Spleen (tissue), 11 donors: ENCODE measurements at regions not wholly inside any gene's neighbourhood (a gene's known extent, or its start where the extent isn't known, plus 50 kb on each side); places are given as distances from the start of the nearest gene placed in this dataset.
A peak's percentile ranks its signal among the peaks of the same experiment; 100 is the strongest.

ENCODE experiments used
- DNase-seq: peaks from one replicate; pipeline ENCODE4 v3.0.0-alpha.2; 2020
- H3K27ac ChIP-seq, 8 donors: fragments of 200-600 bp; sonication (generic) in 7 of 8; 1 replicate in 4 of 8; 2 replicates in 4 of 8; pipeline versions ENCODE4 v1.5.0 to v1.8.0; 2016 to 2021; ENCODE audit warnings: inconsistent platforms in 4 of 8, mild to moderate bottlenecking in 4 of 8, moderate library complexity in 1 of 8
- H3K27me3 ChIP-seq, 7 donors: fragments of 200-600 bp; sonication (generic) in 6 of 7; replicated peaks in 1 of 7; 1 replicate in 4 of 7; 2 replicates in 3 of 7; pipeline versions ENCODE4 v1.5.0 to v1.8.0; 2016 to 2021; ENCODE audit warnings: inconsistent platforms in 3 of 7, mild to moderate bottlenecking in 1 of 7
- H3K36me3 ChIP-seq, 6 donors: fragments of 200-600 bp; sonication (generic) in 5 of 6; 1 replicate in 4 of 6; 2 replicates in 2 of 6; pipeline versions ENCODE4 v1.5.0 to v1.8.0; 2016 to 2021; ENCODE audit warnings: inconsistent platforms in 2 of 6
- H3K4me1 ChIP-seq, 6 donors: fragments of 200-600 bp; sonication (generic) in 5 of 6; 1 replicate in 3 of 6; 2 replicates in 3 of 6; pipeline versions ENCODE4 v1.5.0 to v1.8.0; 2016 to 2021; ENCODE audit warnings: inconsistent platforms in 3 of 6
- H3K4me3 ChIP-seq, 8 donors: fragments of 200-600 bp; sonication (generic) in 7 of 8; 1 replicate in 4 of 8; 2 replicates in 4 of 8; pipeline versions ENCODE4 v1.5.0 to v1.8.0; 2016 to 2021; ENCODE audit warnings: inconsistent platforms in 4 of 8, mild to moderate bottlenecking in 4 of 8, moderate library complexity in 2 of 8
- H3K9me3 ChIP-seq, 8 donors: fragments of 200-600 bp; sonication (generic) in 7 of 8; 1 replicate in 4 of 8; 2 replicates in 4 of 8; pipeline versions ENCODE4 v1.5.0 to v1.8.0; 2016 to 2021; ENCODE audit warnings: inconsistent platforms in 4 of 8
- CTCF ChIP-seq, 11 experiments: fragments of 200-600 bp in 7 of 11; fragments of 450-650 bp in 4 of 11; sonication (generic) in 4 of 11; IDR thresholded peaks in 8 of 11; conservative IDR thresholded peaks in 3 of 11; 1 replicate in 7 of 11; 2 replicates in 4 of 11; pipeline versions ENCODE4 v1.4.0 to v1.8.0; 2016 to 2021; ENCODE audit warnings: antibody characterized with exemption in 11 of 11, inconsistent platforms in 4 of 11, mild to moderate bottlenecking in 1 of 11
- POLR2A ChIP-seq, 3 donors: fragments of 450-650 bp; IDR thresholded peaks; one replicate each; pipeline ENCODE4 v1.5.1; 2017; ENCODE audit warnings: antibody characterized with exemption in 3 of 3, mild to moderate bottlenecking in 1 of 3
- POLR2AphosphoS5 ChIP-seq, 3 donors: sonication (generic); formaldehyde crosslinking; IDR thresholded peaks; one replicate each; pipeline ENCODE4 v1.5.1; 2017; ENCODE audit warnings: antibody characterized with exemption in 3 of 3
- WGBS, 5 donors: extraction: QIAGEN DNeasy Blood & Tissue Kit in 3 of 5; methylation state at CpG; one replicate each; pipeline versions ENCODE4 v1.1.5 to v1.1.7; 2013 to 2018; 5-methylcytosine and 5-hydroxymethylcytosine counted together
- intact Hi-C: fragments of 100-400 bp; cut with DNase I; formaldehyde crosslinking; loops from one replicate; pipeline ENCODE4 v1.15.0; 2023; ENCODE audit warnings: low total_unique reads
- donor health status: healthy with polysubstance abuse.
- donor health status: DM: no; HTN: no; CAD: no; lungs with moderate emphysema.
- donor health status: DM: no; HTN: no; CAD: no.
- donor health status: Bipolar disorder and iron deficiency.
- donor health status: healthy.
- donor health status: DM: no; HTN: no; CAD: no.
- donor health status: DM: yes; HTN: yes; CAD: no.

GRCh38 chr6:27156874-27157458 is 90.5 kb upstream of the PRSS16 start:
- intact Hi-C loops: no loop called here
- Histone ChIP-seq H3K27me3 (no peaks in the 10 kb centered on the region), H3K4me1 (peaks cover 7 to 39% (median 14%) of the 10 kb centered on the region in 6 donors), H3K27ac (peak overlapping the region in 7 of 8 donors; percentile 51 to 72 (median 65)), H3K9me3 (no peaks in the 10 kb centered on the region), H3K4me3 (peak overlapping the region; percentile 26 to 70 (median 42)), H3K36me3 (no peaks in the 10 kb centered on the region)
- no peak for TF ChIP-seq POLR2A (IDR thresholded peaks at IDR 0.05)
- no peak for DNase-seq
- 32 to 41% (median 35%) methylated on average over 15 of the region's 15 CpGs for WGBS, 5 donors

GRCh38 chr6:27157459-27158315 is 89.8 kb upstream of the PRSS16 start:
- peak overlapping the region; percentile 36 to 72 (median 64) for H3K27ac ChIP-seq
- WGBS, 5 donors: 0 to 3% (median 1%) methylated on average over 29 to 34 of the region's 34 CpGs
- intact Hi-C loops: no loop called here
- peak in 2 of 3 donors; percentile 36 to 57 for TF ChIP-seq POLR2AphosphoS5 (IDR thresholded peaks at IDR 0.05)
- TF ChIP-seq POLR2A (IDR thresholded peaks at IDR 0.05): no peak
- TF ChIP-seq CTCF (IDR thresholded peaks at IDR 0.05 in 8 of 11, conservative IDR thresholded peaks at IDR 0.05 in 3 of 11): peak; percentile 31 to 74 (median 65)
- H3K9me3 ChIP-seq: no peaks in the 10 kb centered on the region
- H3K4me3 ChIP-seq: peak overlapping the region; percentile 26 to 70 (median 42)
- H3K36me3 ChIP-seq: no peaks in the 10 kb centered on the region
- peaks cover 7 to 42% (median 14%) of the 10 kb centered on the region in 6 donors for H3K4me1 ChIP-seq
- DNase-seq: peak; percentile 91
- no peaks in the 10 kb centered on the region for H3K27me3 ChIP-seq

GRCh38 chr6:27158316-27158643 is 89.2 kb upstream of the PRSS16 start:
- TF ChIP-seq CTCF (IDR thresholded peaks at IDR 0.05 in 8 of 11, conservative IDR thresholded peaks at IDR 0.05 in 3 of 11) (peak in 1 of 11 experiments; percentile 12), POLR2AphosphoS5 (IDR thresholded peaks at IDR 0.05) (no peak)
- WGBS, 5 donors: 69 to 72% (median 71%) methylated on average over 4 of the region's 4 CpGs
- Histone ChIP-seq H3K4me1 (peaks cover 7 to 42% (median 14%) of the 10 kb centered on the region in 6 donors), H3K27ac (peak overlapping the region in 6 of 8 donors; percentile 61 to 72 (median 67)), H3K4me3 (peak overlapping the region in 3 of 8 donors; percentile 32 to 70 (median 47)), H3K9me3 (no peaks in the 10 kb centered on the region), H3K36me3 (no peaks in the 10 kb centered on the region), H3K27me3 (no peaks in the 10 kb centered on the region)
- intact Hi-C loops: no loop called here
- no peak for DNase-seq

GRCh38 chr6:27159725-27160124 is 87.8 kb upstream of the PRSS16 start:
- Histone ChIP-seq H3K27me3 (no peaks in the 10 kb centered on the region), H3K4me3 (no peak overlapping the region), H3K4me1 (peaks cover 6 to 37% (median 14%) of the 10 kb centered on the region in 6 donors), H3K36me3 (no peaks in the 10 kb centered on the region), H3K27ac (no peak overlapping the region), H3K9me3 (no peaks in the 10 kb centered on the region)
- intact Hi-C loops: loop anchor here (5.0 kb wide), 1 partner anchor 32 kb away; no protein-coding TSS in a partner anchor
- 90 to 98% (median 92%) methylated on average over 2 of the region's 2 CpGs for WGBS, 5 donors
- no peak for DNase-seq
- TF ChIP-seq POLR2AphosphoS5 (IDR thresholded peaks at IDR 0.05): no peak
- no peak for TF ChIP-seq CTCF (IDR thresholded peaks at IDR 0.05 in 8 of 11, conservative IDR thresholded peaks at IDR 0.05 in 3 of 11)
- no peak for TF ChIP-seq POLR2A (IDR thresholded peaks at IDR 0.05)
